Peyer's patch (tissue), 4 donors: ENCODE measurements at regions not wholly inside any gene's neighbourhood (a gene's known extent, or its start where the extent isn't known, plus 50 kb on each side); places are given as distances from the start of the nearest gene placed in this dataset.

Experiments
- CTCF ChIP-seq, 6 experiments: fragments of 450-650 bp in 4 of 6; fragments of 200-600 bp in 2 of 6; sonication (generic) in 1 of 6; IDR thresholded peaks; one replicate each; pipeline ENCODE4 v1.5.1; 2017 to 2019; ENCODE audit warnings: antibody characterized with exemption in 6 of 6, mild to moderate bottlenecking in 3 of 6, moderate library complexity in 1 of 6
- POLR2A ChIP-seq, 2 donors: fragments of 450-650 bp; IDR thresholded peaks; one replicate each; pipeline ENCODE4 v1.5.1; 2017; ENCODE audit warnings: antibody characterized with exemption in 2 of 2, mild to moderate bottlenecking in 2 of 2, moderate library complexity in 2 of 2

DNA sequence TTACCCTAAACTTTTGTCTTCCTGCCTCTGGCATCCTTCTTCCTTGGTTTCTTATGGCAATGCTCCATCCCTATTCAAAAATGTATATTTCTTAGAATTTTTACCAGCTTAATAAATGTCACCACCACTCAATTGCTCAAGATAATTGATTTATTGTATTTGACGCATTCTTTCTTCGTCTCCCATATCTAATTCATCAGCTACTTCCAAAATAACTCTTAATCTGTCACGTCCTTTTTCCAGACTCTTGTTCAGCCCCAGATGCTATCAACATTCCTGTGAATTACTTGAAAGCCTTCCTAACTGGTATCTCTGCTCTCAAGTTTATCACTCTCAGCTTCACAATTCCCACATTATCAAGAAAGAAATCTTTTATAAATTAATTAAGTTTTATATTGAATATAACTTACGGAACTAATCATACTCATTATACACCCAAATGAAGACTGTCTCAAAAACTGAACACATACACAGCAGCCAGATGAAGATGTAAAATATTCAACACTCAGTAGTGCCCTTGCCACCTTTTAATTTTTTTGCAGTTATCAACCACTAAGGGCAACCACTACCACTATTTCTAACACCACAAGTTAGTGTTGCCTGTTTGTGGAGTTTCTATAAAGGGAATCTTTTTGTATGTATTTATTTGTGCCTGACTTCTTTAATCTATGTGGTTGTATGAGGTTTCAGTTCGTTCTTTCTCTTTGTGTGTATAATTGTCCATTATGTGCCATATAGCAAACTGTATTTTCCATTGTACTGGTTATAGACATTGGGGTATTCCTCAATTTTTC, 2295.4 kb downstream of the PCDH9 start:
- TF ChIP-seq POLR2A (IDR thresholded peaks at IDR 0.05) (no peak), CTCF (IDR thresholded peaks at IDR 0.05) (no peak)
